GM10266 (cell line): ENCODE measurements at regions not wholly inside any gene's neighbourhood (a gene's known extent, or its start where the extent isn't known, plus 50 kb on each side); places are given as distances from the start of the nearest gene placed in this dataset.
"Not testable (repeated sequence)": the region's sequence is repeated elsewhere in the genome, so short reads cannot be mapped to it uniquely, and the experiment has no call there.

ENCODE experiments used
- DNase-seq: peaks from one replicate; pipeline ENCODE4 v3.0.0; 2012; ENCODE audit errors: extremely low spot score
- TF ChIP-seq, protein P1 (sequence below): IDR thresholded peaks from 2 replicates; pipeline ENCODE4 v1.5.1; 2012; ENCODE audit warnings: mild to moderate bottlenecking, low read depth; ENCODE audit not compliant: control insufficient read depth, insufficient read depth; ENCODE audit errors: missing control alignments

- no peak for DNase-seq
- TF ChIP-seq, protein P1, sequence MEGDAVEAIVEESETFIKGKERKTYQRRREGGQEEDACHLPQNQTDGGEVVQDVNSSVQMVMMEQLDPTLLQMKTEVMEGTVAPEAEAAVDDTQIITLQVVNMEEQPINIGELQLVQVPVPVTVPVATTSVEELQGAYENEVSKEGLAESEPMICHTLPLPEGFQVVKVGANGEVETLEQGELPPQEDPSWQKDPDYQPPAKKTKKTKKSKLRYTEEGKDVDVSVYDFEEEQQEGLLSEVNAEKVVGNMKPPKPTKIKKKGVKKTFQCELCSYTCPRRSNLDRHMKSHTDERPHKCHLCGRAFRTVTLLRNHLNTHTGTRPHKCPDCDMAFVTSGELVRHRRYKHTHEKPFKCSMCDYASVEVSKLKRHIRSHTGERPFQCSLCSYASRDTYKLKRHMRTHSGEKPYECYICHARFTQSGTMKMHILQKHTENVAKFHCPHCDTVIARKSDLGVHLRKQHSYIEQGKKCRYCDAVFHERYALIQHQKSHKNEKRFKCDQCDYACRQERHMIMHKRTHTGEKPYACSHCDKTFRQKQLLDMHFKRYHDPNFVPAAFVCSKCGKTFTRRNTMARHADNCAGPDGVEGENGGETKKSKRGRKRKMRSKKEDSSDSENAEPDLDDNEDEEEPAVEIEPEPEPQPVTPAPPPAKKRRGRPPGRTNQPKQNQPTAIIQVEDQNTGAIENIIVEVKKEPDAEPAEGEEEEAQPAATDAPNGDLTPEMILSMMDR: no peak
These were observed 240.5 kb downstream of the ETV1 start for GRCh38 chr7:13748998-13749397.

DNA sequence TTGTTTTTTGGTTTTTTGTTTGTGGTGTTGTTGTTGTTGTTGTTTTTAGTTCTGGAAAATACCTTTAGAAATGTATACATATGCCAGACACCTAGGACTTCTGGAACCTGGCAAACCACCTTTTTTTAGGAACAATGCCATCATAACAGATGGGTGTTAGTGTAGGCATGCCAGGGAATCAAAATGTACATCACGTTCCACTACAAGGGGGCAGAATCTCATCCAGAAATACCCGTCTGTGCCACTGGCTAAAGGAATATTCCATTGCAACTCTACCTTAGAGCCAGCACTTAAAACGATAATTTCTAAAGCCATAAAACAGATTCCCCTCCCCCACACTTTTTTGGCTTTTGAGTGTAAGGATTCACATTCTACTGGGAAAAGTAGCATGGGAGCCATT lies 239.8 kb downstream of the ETV1 start:
- DNase-seq: no peak

DNA sequence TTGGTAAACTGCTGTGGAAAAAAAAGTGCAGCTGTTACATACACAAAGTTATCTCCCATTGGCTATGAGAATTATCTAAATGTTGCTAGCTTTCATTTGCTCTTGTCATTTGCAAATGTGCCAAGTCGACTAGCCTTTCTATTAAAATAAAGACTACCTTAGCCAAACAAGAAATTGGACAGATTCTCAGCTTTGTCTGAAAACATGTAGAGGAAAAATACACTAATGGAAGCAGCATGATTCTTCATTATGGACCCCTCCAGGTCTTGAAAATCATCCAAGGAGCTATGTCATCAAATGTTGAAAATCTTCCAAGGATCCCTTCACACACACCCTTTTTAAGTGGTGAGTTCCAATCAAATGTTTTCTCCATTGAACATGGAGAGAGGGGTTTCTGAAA lies 237.7 kb downstream of the ETV1 start:
- TF ChIP-seq, protein P1: no peak
- DNase-seq: no peak

More for the DNA sequence above, 239.8 kb downstream of the ETV1 start:
- TF ChIP-seq, protein P1: no peak

GRCh38 chr7:13757841-13758240 lies 231.6 kb downstream of the ETV1 start:
- TF ChIP-seq, protein P1: no peak
- DNase-seq: no peak

GRCh38 chr7:13765853-13766252 lies 223.6 kb downstream of the ETV1 start:
- DNase-seq: not testable (repeated sequence)

DNA sequence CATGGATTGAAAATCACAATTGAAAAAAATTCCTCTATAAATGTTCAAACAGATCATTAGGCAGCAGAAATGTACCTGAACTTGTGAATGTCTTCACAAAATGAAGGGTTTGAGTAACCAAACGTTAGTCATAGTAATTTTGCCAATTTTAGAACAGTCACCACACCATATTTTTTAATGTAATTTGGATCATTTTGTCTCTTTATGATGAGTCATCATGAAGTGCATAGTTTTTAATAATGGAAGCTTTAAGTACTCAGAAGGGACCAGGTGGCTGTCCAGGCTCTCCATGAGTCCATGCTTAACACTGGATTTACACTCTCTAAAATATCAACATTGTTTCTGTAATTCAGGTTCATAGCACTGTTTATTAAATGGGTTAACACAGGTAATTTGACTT lies 219.2 kb downstream of the ETV1 start:
- TF ChIP-seq, protein P1: no peak
- DNase-seq: no peak

DNA sequence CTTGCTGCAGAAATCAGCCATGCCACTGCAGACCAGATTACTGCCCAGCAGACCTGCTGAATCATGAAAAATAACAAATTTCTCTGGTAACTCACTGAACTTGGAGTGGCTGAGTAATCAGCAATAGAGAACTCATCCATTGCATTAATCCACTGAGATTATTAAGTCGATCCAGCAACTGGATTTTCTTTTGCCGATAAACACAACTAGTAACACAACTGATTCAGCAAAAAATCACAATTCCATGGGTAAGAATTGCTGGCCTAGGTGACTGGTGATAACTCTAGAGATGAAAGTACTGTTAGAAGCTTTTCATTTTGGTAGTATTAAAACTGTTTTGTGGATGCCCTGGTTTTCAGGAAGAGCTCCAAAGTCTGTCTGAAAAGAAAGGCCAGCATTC lies 214.5 kb downstream of the ETV1 start:
- no peak for DNase-seq
- TF ChIP-seq, protein P1: no peak

- DNase-seq: no peak
- TF ChIP-seq, protein P1: no peak
These were observed 212.2 kb downstream of the ETV1 start for GRCh38 chr7:13777242-13777641.
